ENCODE measurements at regions not wholly inside any gene's neighbourhood (a gene's known extent, or its start where the extent isn't known, plus 50 kb on each side); places are given as distances from the start of the nearest gene placed in this dataset.

DNA sequence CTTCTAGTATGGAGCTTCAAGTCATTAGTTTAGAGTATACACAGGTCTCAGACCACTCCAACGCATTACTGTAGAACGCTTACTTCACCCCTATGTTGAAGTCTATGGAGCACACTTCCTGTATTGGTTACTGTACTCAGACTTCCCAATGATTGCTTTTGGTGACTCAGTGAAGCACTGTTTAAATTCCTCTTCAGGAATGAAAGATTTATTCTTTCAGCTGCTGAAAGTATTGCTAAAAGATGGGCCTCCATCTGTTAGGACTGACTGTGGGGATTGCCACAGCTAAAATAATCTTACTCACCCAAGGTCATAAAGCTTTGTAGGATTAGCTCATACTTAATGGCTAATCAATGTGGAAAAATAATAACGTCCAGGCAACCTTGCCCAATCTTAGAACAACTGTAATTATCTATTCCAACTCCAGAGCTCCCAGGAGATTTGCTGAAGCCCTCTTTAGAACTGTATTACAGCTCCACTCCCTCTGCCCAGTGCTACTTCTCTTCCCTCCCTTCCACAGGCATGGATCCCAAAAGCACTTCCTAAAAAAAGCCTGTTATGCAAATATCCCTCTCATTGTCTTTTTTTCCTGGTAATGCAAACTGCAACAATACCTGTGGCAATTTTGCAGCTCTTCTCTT lies 281.9 kb upstream of the HS3ST1 start (continued):
- TF ChIP-seq, protein P1, sequence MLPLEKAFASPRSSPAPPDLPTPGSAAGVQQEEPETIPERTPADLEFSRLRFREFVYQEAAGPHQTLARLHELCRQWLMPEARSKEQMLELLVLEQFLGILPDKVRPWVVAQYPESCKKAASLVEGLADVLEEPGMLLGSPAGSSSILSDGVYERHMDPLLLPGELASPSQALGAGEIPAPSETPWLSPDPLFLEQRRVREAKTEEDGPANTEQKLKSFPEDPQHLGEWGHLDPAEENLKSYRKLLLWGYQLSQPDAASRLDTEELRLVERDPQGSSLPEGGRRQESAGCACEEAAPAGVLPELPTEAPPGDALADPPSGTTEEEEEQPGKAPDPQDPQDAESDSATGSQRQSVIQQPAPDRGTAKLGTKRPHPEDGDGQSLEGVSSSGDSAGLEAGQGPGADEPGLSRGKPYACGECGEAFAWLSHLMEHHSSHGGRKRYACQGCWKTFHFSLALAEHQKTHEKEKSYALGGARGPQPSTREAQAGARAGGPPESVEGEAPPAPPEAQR (tag by site-specific recombination; IDR thresholded peaks at IDR 0.05) = no peak
- TF ChIP-seq, protein P2, sequence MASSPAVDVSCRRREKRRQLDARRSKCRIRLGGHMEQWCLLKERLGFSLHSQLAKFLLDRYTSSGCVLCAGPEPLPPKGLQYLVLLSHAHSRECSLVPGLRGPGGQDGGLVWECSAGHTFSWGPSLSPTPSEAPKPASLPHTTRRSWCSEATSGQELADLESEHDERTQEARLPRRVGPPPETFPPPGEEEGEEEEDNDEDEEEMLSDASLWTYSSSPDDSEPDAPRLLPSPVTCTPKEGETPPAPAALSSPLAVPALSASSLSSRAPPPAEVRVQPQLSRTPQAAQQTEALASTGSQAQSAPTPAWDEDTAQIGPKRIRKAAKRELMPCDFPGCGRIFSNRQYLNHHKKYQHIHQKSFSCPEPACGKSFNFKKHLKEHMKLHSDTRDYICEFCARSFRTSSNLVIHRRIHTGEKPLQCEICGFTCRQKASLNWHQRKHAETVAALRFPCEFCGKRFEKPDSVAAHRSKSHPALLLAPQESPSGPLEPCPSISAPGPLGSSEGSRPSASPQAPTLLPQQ (tag by site-specific recombination; IDR thresholded peaks at IDR 0.05) = no peak
- TF ChIP-seq, protein P3, sequence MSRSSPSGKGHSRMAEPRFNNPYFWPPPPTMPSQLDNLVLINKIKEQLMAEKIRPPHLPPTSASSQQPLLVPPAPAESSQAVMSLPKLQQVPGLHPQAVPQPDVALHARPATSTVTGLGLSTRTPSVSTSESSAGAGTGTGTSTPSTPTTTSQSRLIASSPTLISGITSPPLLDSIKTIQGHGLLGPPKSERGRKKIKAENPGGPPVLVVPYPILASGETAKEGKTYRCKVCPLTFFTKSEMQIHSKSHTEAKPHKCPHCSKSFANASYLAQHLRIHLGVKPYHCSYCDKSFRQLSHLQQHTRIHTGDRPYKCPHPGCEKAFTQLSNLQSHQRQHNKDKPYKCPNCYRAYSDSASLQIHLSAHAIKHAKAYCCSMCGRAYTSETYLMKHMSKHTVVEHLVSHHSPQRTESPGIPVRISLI (tag by site-specific recombination; IDR thresholded peaks at IDR 0.05) = no peak
- TF ChIP-seq SP7 (tag by site-specific recombination; IDR thresholded peaks at IDR 0.05) = no peak
- no peak for TF ChIP-seq ZNF19 (tag by site-specific recombination; IDR thresholded peaks at IDR 0.05; ENCODE audit: low read depth)
- TF ChIP-seq, protein P4, sequence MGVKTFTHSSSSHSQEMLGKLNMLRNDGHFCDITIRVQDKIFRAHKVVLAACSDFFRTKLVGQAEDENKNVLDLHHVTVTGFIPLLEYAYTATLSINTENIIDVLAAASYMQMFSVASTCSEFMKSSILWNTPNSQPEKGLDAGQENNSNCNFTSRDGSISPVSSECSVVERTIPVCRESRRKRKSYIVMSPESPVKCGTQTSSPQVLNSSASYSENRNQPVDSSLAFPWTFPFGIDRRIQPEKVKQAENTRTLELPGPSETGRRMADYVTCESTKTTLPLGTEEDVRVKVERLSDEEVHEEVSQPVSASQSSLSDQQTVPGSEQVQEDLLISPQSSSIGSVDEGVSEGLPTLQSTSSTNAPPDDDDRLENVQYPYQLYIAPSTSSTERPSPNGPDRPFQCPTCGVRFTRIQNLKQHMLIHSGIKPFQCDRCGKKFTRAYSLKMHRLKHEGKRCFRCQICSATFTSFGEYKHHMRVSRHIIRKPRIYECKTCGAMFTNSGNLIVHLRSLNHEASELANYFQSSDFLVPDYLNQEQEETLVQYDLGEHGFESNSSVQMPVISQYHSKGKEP (tag by site-specific recombination; IDR thresholded peaks at IDR 0.05) = no peak
- TF ChIP-seq ZNF837 (tag by site-specific recombination; IDR thresholded peaks at IDR 0.05) = no peak
- no peak for TF ChIP-seq OVOL3 (tag by site-specific recombination; IDR thresholded peaks at IDR 0.05)
- no peak for TF ChIP-seq BCL11B (tag by site-specific recombination; IDR thresholded peaks at IDR 0.05; ENCODE audit: low read depth)
- TF ChIP-seq, protein P5, sequence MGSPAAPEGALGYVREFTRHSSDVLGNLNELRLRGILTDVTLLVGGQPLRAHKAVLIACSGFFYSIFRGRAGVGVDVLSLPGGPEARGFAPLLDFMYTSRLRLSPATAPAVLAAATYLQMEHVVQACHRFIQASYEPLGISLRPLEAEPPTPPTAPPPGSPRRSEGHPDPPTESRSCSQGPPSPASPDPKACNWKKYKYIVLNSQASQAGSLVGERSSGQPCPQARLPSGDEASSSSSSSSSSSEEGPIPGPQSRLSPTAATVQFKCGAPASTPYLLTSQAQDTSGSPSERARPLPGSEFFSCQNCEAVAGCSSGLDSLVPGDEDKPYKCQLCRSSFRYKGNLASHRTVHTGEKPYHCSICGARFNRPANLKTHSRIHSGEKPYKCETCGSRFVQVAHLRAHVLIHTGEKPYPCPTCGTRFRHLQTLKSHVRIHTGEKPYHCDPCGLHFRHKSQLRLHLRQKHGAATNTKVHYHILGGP (tag by site-specific recombination; IDR thresholded peaks at IDR 0.05) = no peak
- TF ChIP-seq MYNN (tag by site-specific recombination; IDR thresholded peaks at IDR 0.05; ENCODE audit: borderline replicate concordance) = no peak

DNA sequence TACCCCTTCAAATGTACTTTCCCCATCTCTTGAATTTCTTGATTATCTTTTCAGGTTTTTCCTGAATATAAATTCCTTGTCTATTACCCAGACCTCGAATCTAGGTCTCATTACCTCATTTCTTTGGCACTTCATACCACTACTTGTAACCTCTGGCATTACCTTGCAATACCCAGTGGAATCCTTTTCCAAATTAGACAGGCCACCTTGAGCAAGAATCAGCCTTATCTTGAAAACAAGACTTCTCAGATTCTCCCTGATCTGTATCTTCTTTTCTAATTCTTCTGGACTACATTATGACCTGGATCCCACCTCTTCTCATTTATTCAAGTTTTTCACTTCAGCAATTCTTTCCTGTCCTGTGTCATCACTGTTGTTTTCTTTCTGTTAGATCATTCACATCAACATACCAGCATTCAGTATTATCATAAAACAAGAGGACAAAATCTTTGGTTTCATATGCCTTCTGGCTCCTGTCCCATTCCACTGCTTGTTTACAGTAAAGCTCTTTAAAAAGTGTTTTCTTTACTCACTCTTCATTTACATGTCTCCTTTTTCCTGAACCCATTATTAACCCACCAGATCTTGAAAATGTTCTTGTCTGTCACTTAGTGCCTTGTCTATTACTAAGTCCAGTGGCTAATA lies 275.6 kb upstream of the HS3ST1 start:
- TF ChIP-seq ZNF473 (tag by site-specific recombination; IDR thresholded peaks at IDR 0.05) (no peak), ZNF596 (tag by site-specific recombination; IDR thresholded peaks at IDR 0.05) (no peak), ZNF350 (tag by site-specific recombination; IDR thresholded peaks at IDR 0.05) (no peak), ZNF785 (tag by site-specific recombination; IDR thresholded peaks at IDR 0.05) (no peak), MZF1 (tag by site-specific recombination; IDR thresholded peaks at IDR 0.05; ENCODE audit: borderline replicate concordance) (no peak), SP3 (tag by site-specific recombination; IDR thresholded peaks at IDR 0.05) (no peak), ZNF138 (tag by site-specific recombination; IDR thresholded peaks at IDR 0.05; ENCODE audit: borderline replicate concordance) (no peak)
- TF ChIP-seq, protein P6, sequence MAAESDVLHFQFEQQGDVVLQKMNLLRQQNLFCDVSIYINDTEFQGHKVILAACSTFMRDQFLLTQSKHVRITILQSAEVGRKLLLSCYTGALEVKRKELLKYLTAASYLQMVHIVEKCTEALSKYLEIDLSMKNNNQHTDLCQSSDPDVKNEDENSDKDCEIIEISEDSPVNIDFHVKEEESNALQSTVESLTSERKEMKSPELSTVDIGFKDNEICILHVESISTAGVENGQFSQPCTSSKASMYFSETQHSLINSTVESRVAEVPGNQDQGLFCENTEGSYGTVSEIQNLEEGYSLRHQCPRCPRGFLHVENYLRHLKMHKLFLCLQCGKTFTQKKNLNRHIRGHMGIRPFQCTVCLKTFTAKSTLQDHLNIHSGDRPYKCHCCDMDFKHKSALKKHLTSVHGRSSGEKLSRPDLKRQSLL (tag by site-specific recombination; IDR thresholded peaks at IDR 0.05) = no peak
- CTCF ChIA-PET = no interaction called here
- no peak overlapping the region for H3K27ac ChIP-seq (ENCODE audit: extremely low read depth, low read depth, low read length)
- H3K4me3 ChIP-seq (ENCODE audit: low read depth, low read length) = no peak overlapping the region
- H3K4me1 ChIP-seq (ENCODE audit: control insufficient read depth, insufficient read depth, low read length) = no peaks in the 10 kb centered on the region
- no peaks in the 10 kb centered on the region for H3K9me3 ChIP-seq (ENCODE audit: control insufficient read depth, insufficient read depth, low read depth, low read length)
- POLR2A ChIA-PET = no interaction called here
- no peaks in the 10 kb centered on the region for H3K36me3 ChIP-seq (ENCODE audit: control insufficient read depth in 2 of 2, insufficient read depth in 1 of 2, low read length in 2 of 2)
